Mesodermal cell (in vitro differentiated cells): ENCODE measurements at regions not wholly inside any gene's neighbourhood (a gene's known extent, or its start where the extent isn't known, plus 50 kb on each side); places are given as distances from the start of the nearest gene placed in this dataset.

Source experiments
- H3K27ac ChIP-seq: 2 replicates; pipeline ENCODE4 v1.7.0; 2013; ENCODE audit warnings: mild to moderate bottlenecking, low read depth, low read length, moderate library complexity; ENCODE audit not compliant: severe bottlenecking
- H3K36me3 ChIP-seq: 2 replicates; pipeline ENCODE4 v1.7.1; 2013; ENCODE audit warnings: mild to moderate bottlenecking, low read length, moderate library complexity; ENCODE audit not compliant: control insufficient read depth, insufficient read depth
- H3K4me1 ChIP-seq: one replicate; pipeline ENCODE4 v1.7.1; 2013; ENCODE audit warnings: mild to moderate bottlenecking, low read length; ENCODE audit not compliant: insufficient read depth, control insufficient read depth, poor library complexity, severe bottlenecking
- H3K4me3 ChIP-seq: 2 replicates; pipeline ENCODE4 v1.7.0; 2013; ENCODE audit warnings: low read length, control low read depth, mild to moderate bottlenecking; ENCODE audit not compliant: insufficient read depth, poor library complexity, severe bottlenecking; ENCODE audit errors: extremely low read depth
- H3K9me3 ChIP-seq: 2 replicates; pipeline ENCODE4 v1.7.1; 2013; ENCODE audit warnings: mild to moderate bottlenecking, low read length, moderate library complexity; ENCODE audit not compliant: control insufficient read depth
- WGBS, 2 experiments: methylation state at CpG; one replicate each; pipeline ENCODE4 v1.1.5; 2013; ENCODE audit warnings: missing lambda C conversion rate in 2 of 2; ENCODE audit not compliant: insufficient coverage in 2 of 2; 5-methylcytosine and 5-hydroxymethylcytosine counted together

- Histone ChIP-seq H3K36me3 (no peaks in the 10 kb centered on the region), H3K27ac (no peak overlapping the region), H3K4me1 (no peaks in the 10 kb centered on the region), H3K9me3 (no peaks in the 10 kb centered on the region), H3K4me3 (no peak overlapping the region)
- 92 to 93% methylated on average over 23 to 29 of the region's 31 CpGs for WGBS, 2 experiments
Observed at GRCh38 chr18:40939656-40940515, 1015.1 kb upstream of the PIK3C3 start.

GRCh38 chr18:40938615-40939014 lies 1016.4 kb upstream of the PIK3C3 start:
- no peaks in the 10 kb centered on the region for H3K36me3 ChIP-seq
- no CpG with 5 or more reads among the region's 2 CpGs for WGBS, 2 experiments
- no peaks in the 10 kb centered on the region for H3K9me3 ChIP-seq
- no peaks in the 10 kb centered on the region for H3K4me1 ChIP-seq
- H3K27ac ChIP-seq, result no peak overlapping the region
- H3K4me3 ChIP-seq, result no peak overlapping the region

- Histone ChIP-seq H3K4me1 (no peaks in the 10 kb centered on the region), H3K27ac (no peak overlapping the region), H3K9me3 (no peaks in the 10 kb centered on the region), H3K4me3 (no peak overlapping the region), H3K36me3 (no peaks in the 10 kb centered on the region)
- no CpG with 5 or more reads among the region's 2 CpGs for WGBS, 2 experiments
Observed at GRCh38 chr18:40937386-40937785, 1017.6 kb upstream of the PIK3C3 start.

- 33 to 40% methylated on average over 1 of the region's 1 CpG for WGBS, 2 experiments
- H3K36me3 ChIP-seq, result no peaks in the 10 kb centered on the region
- no peaks in the 10 kb centered on the region for H3K4me1 ChIP-seq
- no peaks in the 10 kb centered on the region for H3K9me3 ChIP-seq
- no peak overlapping the region for H3K4me3 ChIP-seq
- H3K27ac ChIP-seq, result no peak overlapping the region
Observed at GRCh38 chr18:40935423-40935822, 1019.6 kb upstream of the PIK3C3 start.

- Histone ChIP-seq H3K4me1 (no peaks in the 10 kb centered on the region), H3K4me3 (no peak overlapping the region), H3K27ac (no peak overlapping the region), H3K9me3 (no peaks in the 10 kb centered on the region), H3K36me3 (no peaks in the 10 kb centered on the region)
- WGBS, 2 experiments, result 100% methylated on average over 2 of the region's 2 CpGs; no CpG with 5 or more reads in 1 of the 2 experiments
Observed at GRCh38 chr18:40932862-40933261, 1022.2 kb upstream of the PIK3C3 start.

GRCh38 chr18:40930211-40930882 lies 1024.7 kb upstream of the PIK3C3 start:
- Histone ChIP-seq H3K9me3 (no peaks in the 10 kb centered on the region), H3K36me3 (no peaks in the 10 kb centered on the region), H3K4me3 (no peak overlapping the region), H3K4me1 (no peaks in the 10 kb centered on the region), H3K27ac (no peak overlapping the region)
- WGBS, 2 experiments, result no CpG with 5 or more reads among the region's 5 CpGs

GRCh38 chr18:40929399-40929798 lies 1025.6 kb upstream of the PIK3C3 start:
- H3K27ac ChIP-seq, result no peak overlapping the region
- H3K9me3 ChIP-seq, result no peaks in the 10 kb centered on the region

GRCh38 chr18:40926679-40927078 lies 1028.4 kb upstream of the PIK3C3 start:
- H3K9me3 ChIP-seq, result no peaks in the 10 kb centered on the region
- 85 to 96% methylated on average over 2 to 3 of the region's 5 CpGs for WGBS, 2 experiments
- H3K4me3 ChIP-seq, result no peak overlapping the region
- H3K4me1 ChIP-seq, result no peaks in the 10 kb centered on the region
- no peaks in the 10 kb centered on the region for H3K36me3 ChIP-seq
- H3K27ac ChIP-seq, result no peak overlapping the region

More at GRCh38 chr18:40929399-40929798, 1025.6 kb upstream of the PIK3C3 start:
- Histone ChIP-seq H3K4me3 (no peak overlapping the region), H3K36me3 (no peaks in the 10 kb centered on the region), H3K4me1 (no peaks in the 10 kb centered on the region)
- WGBS, 2 experiments, result 92 to 100% methylated on average over 3 to 5 of the region's 7 CpGs

- Histone ChIP-seq H3K27ac (no peak overlapping the region), H3K9me3 (no peaks in the 10 kb centered on the region), H3K4me1 (no peaks in the 10 kb centered on the region)
Observed at GRCh38 chr18:40925071-40925541, 1029.9 kb upstream of the PIK3C3 start.

GRCh38 chr18:40921845-40922629 lies 1033.0 kb upstream of the PIK3C3 start:
- H3K9me3 ChIP-seq, result no peaks in the 10 kb centered on the region
- no peaks in the 10 kb centered on the region for H3K36me3 ChIP-seq
- no peak overlapping the region for H3K27ac ChIP-seq
- no peaks in the 10 kb centered on the region for H3K4me1 ChIP-seq
- no peak overlapping the region for H3K4me3 ChIP-seq
- 79 to 100% methylated on average over 1 to 2 of the region's 4 CpGs for WGBS, 2 experiments

More at GRCh38 chr18:40925071-40925541, 1029.9 kb upstream of the PIK3C3 start:
- Histone ChIP-seq H3K4me3 (no peak overlapping the region), H3K36me3 (no peaks in the 10 kb centered on the region)
- WGBS, 2 experiments, result no CpG with 5 or more reads among the region's 1 CpG
